22Rv1 (cell line): ENCODE measurements at regions not wholly inside any gene's neighbourhood (a gene's known extent, or its start where the extent isn't known, plus 50 kb on each side); places are given as distances from the start of the nearest gene placed in this dataset.

Experiments used
- H3K27ac ChIP-seq: fragments of 450-650 bp; 2 replicates; pipeline ENCODE4 v1.5.1; 2017
- ZFX ChIP-seq: fragments of 450-650 bp; IDR thresholded peaks from 2 replicates; pipeline ENCODE4 v1.6.1; 2017; ENCODE audit warnings: antibody characterized with exemption, borderline replicate concordance
- TF ChIP-seq, protein P1 (sequence below): fragments of 450-650 bp; IDR thresholded peaks from 2 replicates; pipeline ENCODE4 v1.5.1; 2017; ENCODE audit warnings: mild to moderate bottlenecking

GRCh38 chr3:148262980-148263379, 434.7 kb upstream of the AGTR1 start:
- H3K27ac ChIP-seq = no peak overlapping the region
- TF ChIP-seq ZFX = no peak
- TF ChIP-seq, protein P1, sequence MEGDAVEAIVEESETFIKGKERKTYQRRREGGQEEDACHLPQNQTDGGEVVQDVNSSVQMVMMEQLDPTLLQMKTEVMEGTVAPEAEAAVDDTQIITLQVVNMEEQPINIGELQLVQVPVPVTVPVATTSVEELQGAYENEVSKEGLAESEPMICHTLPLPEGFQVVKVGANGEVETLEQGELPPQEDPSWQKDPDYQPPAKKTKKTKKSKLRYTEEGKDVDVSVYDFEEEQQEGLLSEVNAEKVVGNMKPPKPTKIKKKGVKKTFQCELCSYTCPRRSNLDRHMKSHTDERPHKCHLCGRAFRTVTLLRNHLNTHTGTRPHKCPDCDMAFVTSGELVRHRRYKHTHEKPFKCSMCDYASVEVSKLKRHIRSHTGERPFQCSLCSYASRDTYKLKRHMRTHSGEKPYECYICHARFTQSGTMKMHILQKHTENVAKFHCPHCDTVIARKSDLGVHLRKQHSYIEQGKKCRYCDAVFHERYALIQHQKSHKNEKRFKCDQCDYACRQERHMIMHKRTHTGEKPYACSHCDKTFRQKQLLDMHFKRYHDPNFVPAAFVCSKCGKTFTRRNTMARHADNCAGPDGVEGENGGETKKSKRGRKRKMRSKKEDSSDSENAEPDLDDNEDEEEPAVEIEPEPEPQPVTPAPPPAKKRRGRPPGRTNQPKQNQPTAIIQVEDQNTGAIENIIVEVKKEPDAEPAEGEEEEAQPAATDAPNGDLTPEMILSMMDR = no peak

DNA sequence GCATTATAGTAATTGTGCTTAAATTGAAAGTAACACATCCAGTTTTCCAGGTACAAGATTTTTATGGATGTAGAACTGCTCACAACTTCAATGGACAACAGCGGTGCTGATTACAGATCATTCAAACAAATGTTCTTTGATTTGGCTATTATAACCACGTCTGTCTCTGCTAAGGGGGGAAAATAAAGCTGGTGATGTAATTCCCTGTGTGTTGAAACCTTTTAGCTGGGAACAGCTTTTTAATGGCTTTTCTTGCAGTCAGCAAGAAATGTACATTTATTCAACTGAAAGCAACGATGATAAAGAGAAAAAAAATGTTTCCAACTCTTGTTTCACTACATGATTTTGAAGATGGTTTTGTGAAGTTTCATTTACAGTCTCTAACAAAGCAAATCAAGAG, 431.9 kb upstream of the AGTR1 start:
- TF ChIP-seq, protein P1 = no peak
- TF ChIP-seq ZFX = no peak
- no peak overlapping the region for H3K27ac ChIP-seq

- TF ChIP-seq, protein P1 = no peak
- no peak overlapping the region for H3K27ac ChIP-seq
Observed at GRCh38 chr3:148266341-148266740, 431.4 kb upstream of the AGTR1 start.

- TF ChIP-seq ZFX = no peak
- TF ChIP-seq, protein P1 = no peak
Observed at GRCh38 chr3:148269816-148270215, 427.9 kb upstream of the AGTR1 start.

DNA sequence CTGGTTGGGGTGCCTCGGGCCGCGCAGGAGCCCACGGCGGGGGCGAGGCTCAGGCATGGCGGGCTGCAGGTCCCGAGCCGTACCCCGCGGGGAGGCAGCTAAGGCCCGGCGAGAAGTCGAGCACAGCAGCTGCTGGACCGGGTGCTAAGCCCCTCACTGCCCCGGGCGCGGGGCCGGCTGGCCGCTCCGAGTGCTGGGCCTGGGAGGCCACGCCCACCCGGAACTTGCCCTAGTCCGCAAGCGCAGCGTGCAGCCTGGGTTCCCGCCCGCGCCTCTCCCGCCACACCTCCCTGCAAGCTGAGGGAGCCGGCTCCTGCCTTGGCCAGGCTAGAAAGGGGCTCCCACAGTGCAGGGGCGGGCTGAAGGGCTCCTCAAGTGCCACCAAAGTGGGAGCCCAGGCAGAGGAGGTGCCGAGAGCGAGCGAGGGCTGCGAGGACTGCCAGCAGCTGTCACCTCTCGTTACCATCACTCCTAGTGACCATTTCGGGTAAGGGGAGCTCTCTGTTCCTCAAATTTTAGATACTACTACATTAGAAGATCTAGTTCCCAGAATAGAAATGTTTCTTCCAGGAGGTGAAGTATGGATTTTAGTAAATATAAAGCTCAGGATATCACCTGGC, 417.0 kb upstream of the AGTR1 start:
- H3K27ac ChIP-seq = no peak overlapping the region
- TF ChIP-seq, protein P1 = no peak
- TF ChIP-seq ZFX = no peak

More at GRCh38 chr3:148269816-148270215, 427.9 kb upstream of the AGTR1 start:
- no peak overlapping the region for H3K27ac ChIP-seq

DNA sequence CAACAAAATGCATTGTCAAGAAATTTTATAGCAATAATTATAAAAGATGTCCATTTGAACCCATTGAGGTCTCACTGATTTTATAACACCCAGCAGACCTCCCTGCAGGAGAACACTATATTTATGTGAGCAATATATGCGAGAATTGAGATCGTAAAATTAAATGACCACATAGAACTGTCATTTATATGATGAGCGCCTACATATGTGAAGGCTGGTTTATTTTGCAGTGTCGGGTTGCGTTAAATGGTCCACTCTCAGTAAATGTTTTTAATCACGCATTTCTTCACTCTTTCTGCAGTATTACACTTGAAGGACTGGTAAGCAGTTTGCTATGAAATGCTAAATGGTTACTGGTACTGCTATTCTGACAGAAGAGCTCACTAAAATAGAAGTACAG, 408.5 kb upstream of the AGTR1 start:
- TF ChIP-seq, protein P1 = no peak
- TF ChIP-seq ZFX = no peak
- H3K27ac ChIP-seq = no peak overlapping the region

GRCh38 chr3:148297013-148297412, 400.7 kb upstream of the AGTR1 start:
- TF ChIP-seq, protein P1 = no peak
- no peak for TF ChIP-seq ZFX

More at GRCh38 chr3:148297013-148297412, 400.7 kb upstream of the AGTR1 start:
- H3K27ac ChIP-seq = no peak overlapping the region
